ENCODE measurements at regions not wholly inside any gene's neighbourhood (a gene's known extent, or its start where the extent isn't known, plus 50 kb on each side); places are given as distances from the start of the nearest gene placed in this dataset.

DNA sequence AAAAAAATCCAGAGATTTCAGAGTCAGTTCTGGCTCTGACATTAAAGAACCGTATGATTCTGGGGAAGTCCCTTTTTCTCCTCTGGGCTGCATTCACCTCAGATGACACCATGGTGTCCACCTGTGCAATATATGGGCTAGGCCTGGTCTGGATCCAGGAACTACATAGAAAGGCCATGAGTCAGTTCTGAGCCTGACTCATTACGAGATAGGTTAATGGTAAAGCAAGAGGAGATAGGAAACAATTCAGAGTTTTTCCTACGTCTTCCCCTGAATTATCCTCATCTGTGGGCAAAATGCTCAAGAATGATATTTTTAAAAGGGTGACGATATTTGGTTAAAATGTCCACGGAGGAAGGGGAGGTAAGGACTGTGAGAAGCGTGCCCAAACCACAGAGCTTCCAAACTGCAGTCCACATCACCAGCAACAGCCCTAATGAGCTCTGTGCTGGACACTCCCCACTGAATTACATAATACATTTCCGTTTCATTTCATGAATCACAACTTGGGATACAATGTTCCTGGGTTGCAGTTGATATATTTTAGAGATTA is 180.1 kb upstream of the OSR1 start:
- TF ChIP-seq, protein P1, sequence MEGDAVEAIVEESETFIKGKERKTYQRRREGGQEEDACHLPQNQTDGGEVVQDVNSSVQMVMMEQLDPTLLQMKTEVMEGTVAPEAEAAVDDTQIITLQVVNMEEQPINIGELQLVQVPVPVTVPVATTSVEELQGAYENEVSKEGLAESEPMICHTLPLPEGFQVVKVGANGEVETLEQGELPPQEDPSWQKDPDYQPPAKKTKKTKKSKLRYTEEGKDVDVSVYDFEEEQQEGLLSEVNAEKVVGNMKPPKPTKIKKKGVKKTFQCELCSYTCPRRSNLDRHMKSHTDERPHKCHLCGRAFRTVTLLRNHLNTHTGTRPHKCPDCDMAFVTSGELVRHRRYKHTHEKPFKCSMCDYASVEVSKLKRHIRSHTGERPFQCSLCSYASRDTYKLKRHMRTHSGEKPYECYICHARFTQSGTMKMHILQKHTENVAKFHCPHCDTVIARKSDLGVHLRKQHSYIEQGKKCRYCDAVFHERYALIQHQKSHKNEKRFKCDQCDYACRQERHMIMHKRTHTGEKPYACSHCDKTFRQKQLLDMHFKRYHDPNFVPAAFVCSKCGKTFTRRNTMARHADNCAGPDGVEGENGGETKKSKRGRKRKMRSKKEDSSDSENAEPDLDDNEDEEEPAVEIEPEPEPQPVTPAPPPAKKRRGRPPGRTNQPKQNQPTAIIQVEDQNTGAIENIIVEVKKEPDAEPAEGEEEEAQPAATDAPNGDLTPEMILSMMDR (conservative IDR thresholded peaks at IDR 0.05; ENCODE audit: low read depth, low read length), result no peak
- no peak for TF ChIP-seq EZH2 (IDR thresholded peaks at IDR 0.05; ENCODE audit: borderline replicate concordance, low read depth, low read length, poor library complexity, severe bottlenecking)
